K562 (cell line): ENCODE measurements at regions not wholly inside any gene's neighbourhood (a gene's known extent, or its start where the extent isn't known, plus 50 kb on each side); places are given as distances from the start of the nearest gene placed in this dataset.

Experiments used
- ATAC-seq: fragments of 200-7000 bp; cut with Tn5 transposase; 3 replicates; pipeline ENCODE4 v1.9.1; 2020; ENCODE audit warnings: moderate library complexity
- BruUV-seq: library from RNA; stranded (reverse); fragments of 400-500 nt; replicated peaks from 2 replicates; lab custom pipeline; 2021; lab: Mats Ljungman, UMichigan
- CTCF ChIA-PET: fragments of 300-600 bp; formaldehyde crosslinking; extraction: SDS; loops from one replicate; lab custom pipeline; 2021; ENCODE audit warnings: low intra/inter-chr PET ratio; lab: Yijun Ruan, JAX
- POLR2A ChIA-PET: fragments of 300-600, 350-650 bp; sonication (Branson Sonifier 250); formaldehyde crosslinking; extraction: SDS; loops from one replicate; lab custom pipeline; 2021; ENCODE audit warnings: antibody characterized with exemption, inconsistent platforms; lab: Yijun Ruan, JAX
- DNase-seq, 4 experiments: peaks; one replicate each; pipeline versions ENCODE4 v3.0.0 to v3.0.0-alpha.2; 2011 to 2018; ENCODE audit warnings: low spot score in 3 of 4, mixed read lengths in 3 of 4; ENCODE audit errors: extremely low read depth in 1 of 4
- FAIRE-seq: peaks from 2 replicates; lab custom pipeline; 2011; peaks lifted over from hg19 to GRCh38; lab: Jason Lieb, UNC
- H2AFZ ChIP-seq: 2 replicates; pipeline ENCODE4 v1.6.0; 2011; ENCODE audit warnings: low read depth, low read length, control low read depth, inconsistent platforms
- H3K27ac ChIP-seq: fragments of 200-600 bp; 3 replicates; pipeline ENCODE4 v1.8.0; 2011; ENCODE audit warnings: low read depth, mild to moderate bottlenecking, control low read depth, inconsistent platforms, low read length, moderate library complexity, mixed read lengths; ENCODE audit errors: extremely low read depth
- H3K27me3 ChIP-seq, 2 experiments: fragments of 300-600 bp in 1 of 2; 2 replicates in 1 of 2; 3 replicates in 1 of 2; pipeline versions ENCODE4 v1.6.0 to v1.8.0; 2011; ENCODE audit warnings: inconsistent platforms in 2 of 2, low read length in 2 of 2, mild to moderate bottlenecking in 1 of 2, mixed read lengths in 1 of 2, moderate library complexity in 1 of 2; ENCODE audit not compliant: control insufficient read depth in 2 of 2, insufficient read depth in 2 of 2
- H3K36me3 ChIP-seq: fragments of 300-600 bp; 3 replicates; pipeline ENCODE4 v1.8.0; 2011; ENCODE audit warnings: mild to moderate bottlenecking, low read length, inconsistent platforms; ENCODE audit not compliant: control insufficient read depth, insufficient read depth
- H3K4me1 ChIP-seq, 2 experiments: fragments of 200-600 bp in 1 of 2; replicated peaks in 1 of 2; 2 replicates in 1 of 2; 3 replicates in 1 of 2; pipeline versions ENCODE4 v1.5.1 to v1.8.0; 2011; ENCODE audit warnings: inconsistent platforms in 2 of 2, low read length in 2 of 2, mild to moderate bottlenecking in 1 of 2, mixed read lengths in 1 of 2, moderate library complexity in 1 of 2; ENCODE audit not compliant: control insufficient read depth in 2 of 2, insufficient read depth in 2 of 2
- H3K4me2 ChIP-seq: 2 replicates; pipeline ENCODE4 v1.6.1; 2011; ENCODE audit warnings: low read length, control low read depth, inconsistent platforms, mixed read lengths; ENCODE audit not compliant: insufficient read depth
- H3K4me3 ChIP-seq: fragments of 200-600 bp; sonication (generic), shearing (Covaris generic); 2 replicates; pipeline ENCODE4 v1.5.1; 2016; ENCODE audit warnings: control low read depth, inconsistent platforms
- H3K79me2 ChIP-seq: fragments of 200-600 bp; 3 replicates; pipeline ENCODE4 v1.8.0; 2011; ENCODE audit warnings: low read length, inconsistent platforms; ENCODE audit not compliant: control insufficient read depth, insufficient read depth
- H3K9ac ChIP-seq, 2 experiments: 2 replicates each; pipeline versions ENCODE4 v1.6.0 to v1.6.1; 2011; ENCODE audit warnings: low read depth in 2 of 2, low read length in 2 of 2, control low read depth in 1 of 2, inconsistent platforms in 1 of 2, mild to moderate bottlenecking in 1 of 2, mixed read lengths in 1 of 2; ENCODE audit not compliant: insufficient read depth in 1 of 2
- H3K9me1 ChIP-seq: one replicate; pipeline ENCODE4 v1.6.0; 2011; ENCODE audit warnings: inconsistent platforms, mild to moderate bottlenecking, low read length, moderate library complexity; ENCODE audit not compliant: control insufficient read depth, insufficient read depth
- H3K9me3 ChIP-seq: replicated peaks from 2 replicates; pipeline ENCODE4 v1.5.1; 2011; ENCODE audit warnings: low read depth, low read length, inconsistent platforms; ENCODE audit not compliant: control insufficient read depth, insufficient read depth
- H4K20me1 ChIP-seq: replicated peaks from 2 replicates; pipeline ENCODE4 v1.6.1; 2011; ENCODE audit warnings: low read length, inconsistent platforms, mixed read lengths; ENCODE audit not compliant: control insufficient read depth, insufficient read depth
- CBFA2T2 ChIP-seq: fragments of 450-650 bp; conservative IDR thresholded peaks from 2 replicates; pipeline ENCODE4 v1.6.1; 2017; ENCODE audit warnings: mild to moderate bottlenecking
- DIDO1 ChIP-seq: fragments of 450-650 bp; IDR thresholded peaks from 2 replicates; pipeline ENCODE4 v1.6.1; 2016; ENCODE audit warnings: low read depth, missing biosample characterization, missing genetic modification characterization
- MYC ChIP-seq, 2 experiments: fragments of 250-450 bp in 1 of 2; sonication (Bioruptor Pico) in 1 of 2; IDR thresholded peaks; 2 replicates each; pipeline versions ENCODE4 v1.5.1 to v1.6.1; 2012 to 2021; ENCODE audit warnings: low read depth in 2 of 2, borderline replicate concordance in 1 of 2, improper control_type of control experiment in 1 of 2, low read length in 1 of 2, mild to moderate bottlenecking in 1 of 2, moderate library complexity in 1 of 2
- NCOA1 ChIP-seq: fragments of 450-650 bp; IDR thresholded peaks from 2 replicates; pipeline ENCODE4 v1.6.1; 2016; ENCODE audit warnings: low read depth
- POLR2AphosphoS5 ChIP-seq: IDR thresholded peaks from 2 replicates; pipeline ENCODE4 v1.6.1; 2011; ENCODE audit warnings: mild to moderate bottlenecking, low read depth, low read length, moderate library complexity; ENCODE audit not compliant: control insufficient read depth, insufficient read depth
- PTTG1 ChIP-seq: fragments of 450-650 bp; IDR thresholded peaks from 2 replicates; pipeline ENCODE4 v1.6.1; 2016; ENCODE audit warnings: low read depth, mild to moderate bottlenecking, missing genetic modification characterization, missing compliant biosample characterization
- SRF ChIP-seq, 2 experiments: fragments of 250-450, 450-650 bp in 1 of 2; sonication (Bioruptor Pico) in 1 of 2; sonication (generic) in 1 of 2; formaldehyde crosslinking; IDR thresholded peaks; 2 replicates each; pipeline versions ENCODE4 v1.5.0 to v1.5.1; 2020 to 2022; ENCODE audit warnings: mild to moderate bottlenecking in 1 of 2, missing genetic modification reagents in 1 of 2
- ZNF318 ChIP-seq, 2 experiments: fragments of 450-650 bp; IDR thresholded peaks; 2 replicates each; pipeline ENCODE4 v1.6.1; 2016; ENCODE audit warnings: mild to moderate bottlenecking in 2 of 2, borderline replicate concordance in 1 of 2, low read depth in 1 of 2, moderate library complexity in 1 of 2
- ZNF436 ChIP-seq: fragments of 250-450, 450-650 bp; sonication (Bioruptor Pico); formaldehyde crosslinking; IDR thresholded peaks from 2 replicates; pipeline ENCODE4 v1.7.0; 2020; ENCODE audit warnings: mild to moderate bottlenecking
- ZNF512 ChIP-seq: IDR thresholded peaks from 2 replicates; pipeline ENCODE4 v1.6.1; 2016; ENCODE audit warnings: missing genetic modification characterization, missing compliant biosample characterization
- WGBS: fragments of 100-300 bp; shearing (Covaris generic); methylation state at CpG from one replicate; pipeline ENCODE4 v1.1.6; 2016; ENCODE audit warnings: low coverage, mixed read lengths; ENCODE audit not compliant: insufficient coverage; ENCODE audit errors: missing lambda C conversion rate; 5-methylcytosine and 5-hydroxymethylcytosine counted together
- in situ Hi-C: fragments of 300-500 bp; cut with MboI; formaldehyde crosslinking; loops from 4 replicates; pipeline ENCODE4 v1.15.0; 2018; ENCODE audit warnings: inconsistent platforms, mixed read lengths
- intact Hi-C: fragments of 100-400 bp; cut with micrococcal nuclease; formaldehyde crosslinking; loops from 2 replicates; pipeline ENCODE4 v1.14.2; 2022

- 10% methylated on average over 2 of the region's 2 CpGs for WGBS
- in situ Hi-C loops (no loop called here), intact Hi-C loops (no loop called here)
- no peaks in the 10 kb centered on the region for H4K20me1 ChIP-seq
- TF ChIP-seq SRF (CRISPR knock-in tag; IDR thresholded peaks at IDR 0.05) = no peak
- TF ChIP-seq POLR2AphosphoS5 = no peak
- no peak for TF ChIP-seq PTTG1 (tag)
- no peak for TF ChIP-seq DIDO1 (tag)
- no peak for TF ChIP-seq NCOA1
- TF ChIP-seq ZNF436 (CRISPR knock-in tag) = no peak
- no peak for TF ChIP-seq ZNF512 (tag)
- no peak for TF ChIP-seq MYC (IDR thresholded peaks at IDR 0.05; ENCODE audit: low read depth, low read length)
- TF ChIP-seq MYC (CRISPR knock-in tag; IDR thresholded peaks at IDR 0.05; ENCODE audit: borderline replicate concordance, low read depth) = no peak
- no peak for TF ChIP-seq ZNF318 (IDR thresholded peaks at IDR 0.05; ENCODE audit: borderline replicate concordance in 1 of 2, low read depth in 1 of 2)
- no peak for TF ChIP-seq CBFA2T2
- ChIA-PET CTCF (no interaction called here), POLR2A (no interaction called here)
- no peaks in the 10 kb centered on the region for H3K9me3 ChIP-seq
- no peaks in the 10 kb centered on the region for H3K27me3 ChIP-seq
- no peak overlapping the region for H2AFZ ChIP-seq
- H3K9ac ChIP-seq = no peak overlapping the region
- H3K4me3 ChIP-seq = no peak overlapping the region
- ATAC-seq (no peak), FAIRE-seq (no peak), DNase-seq (no peak)
- H3K4me1 ChIP-seq = no peaks in the 10 kb centered on the region
- H3K79me2 ChIP-seq = no peaks in the 10 kb centered on the region
- no peaks in the 10 kb centered on the region for H3K36me3 ChIP-seq
- no peak overlapping the region for H3K4me2 ChIP-seq
- H3K27ac ChIP-seq = no peak overlapping the region
- H3K9me1 ChIP-seq = no peaks in the 10 kb centered on the region
- BruUV-seq = no TSS peak
These were observed 1162.6 kb upstream of the TENM4 start for GRCh38 chr11:80603472-80603871.
